HEK293 (cell line): ENCODE measurements at regions not wholly inside any gene's neighbourhood (a gene's known extent, or its start where the extent isn't known, plus 50 kb on each side); places are given as distances from the start of the nearest gene placed in this dataset.
"Not testable (repeated sequence)": the region's sequence is repeated elsewhere in the genome, so short reads cannot be mapped to it uniquely, and the experiment has no call there.

Experiments used
- KLF16 ChIP-seq: fragments of 450-650 bp; formaldehyde crosslinking; IDR thresholded peaks from 2 replicates; pipeline ENCODE4 v1.5.1; 2017; ENCODE audit warnings: missing biosample characterization, missing genetic modification characterization
- ZFHX2 ChIP-seq: fragments of 450-650 bp; formaldehyde crosslinking; conservative IDR thresholded peaks from 2 replicates; pipeline ENCODE4 v1.5.1; 2016; ENCODE audit warnings: missing biosample characterization, missing genetic modification characterization
- ZNF549 ChIP-seq: fragments of 450-650 bp; IDR thresholded peaks from 2 replicates; pipeline ENCODE4 v1.5.1; 2018; ENCODE audit warnings: missing biosample characterization, missing genetic modification characterization, mild to moderate bottlenecking, inconsistent platforms, moderate library complexity
- TF ChIP-seq, protein P1 (sequence below): fragments of 450-650 bp; formaldehyde crosslinking; IDR thresholded peaks from 2 replicates; pipeline ENCODE4 v1.5.1; 2016; ENCODE audit warnings: missing biosample characterization, missing genetic modification characterization
- TF ChIP-seq, protein P2 (sequence below): fragments of 450-650 bp; formaldehyde crosslinking; IDR thresholded peaks from 2 replicates; pipeline ENCODE4 v1.5.1; 2016; ENCODE audit warnings: missing biosample characterization, missing genetic modification characterization
- TF ChIP-seq, protein P3 (sequence below): fragments of 450-650 bp; formaldehyde crosslinking; IDR thresholded peaks from 2 replicates; pipeline ENCODE4 v1.5.1; 2016; ENCODE audit warnings: missing biosample characterization, missing genetic modification characterization

DNA sequence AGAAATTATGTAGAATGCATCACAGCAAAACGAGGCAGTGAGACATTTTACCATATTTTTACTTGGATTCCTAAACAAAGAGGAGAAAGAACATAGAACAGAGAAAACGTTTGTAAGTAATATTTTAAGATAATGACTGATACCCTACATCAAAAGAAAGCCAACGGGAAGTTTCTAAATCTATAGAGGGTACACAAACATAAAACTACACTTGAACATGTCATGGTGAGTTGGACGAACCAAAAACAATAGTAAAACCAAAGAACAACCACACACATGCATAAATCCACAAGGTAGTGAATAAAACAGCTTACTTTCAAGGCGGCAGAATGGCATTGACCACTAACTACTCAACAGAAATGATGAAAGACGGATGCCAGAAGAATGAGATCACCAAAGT is 209.7 kb upstream of the NOTCH2NLA start:
- not testable (repeated sequence) for TF ChIP-seq KLF16, ZFHX2, ZNF549
- TF ChIP-seq, protein P1, sequence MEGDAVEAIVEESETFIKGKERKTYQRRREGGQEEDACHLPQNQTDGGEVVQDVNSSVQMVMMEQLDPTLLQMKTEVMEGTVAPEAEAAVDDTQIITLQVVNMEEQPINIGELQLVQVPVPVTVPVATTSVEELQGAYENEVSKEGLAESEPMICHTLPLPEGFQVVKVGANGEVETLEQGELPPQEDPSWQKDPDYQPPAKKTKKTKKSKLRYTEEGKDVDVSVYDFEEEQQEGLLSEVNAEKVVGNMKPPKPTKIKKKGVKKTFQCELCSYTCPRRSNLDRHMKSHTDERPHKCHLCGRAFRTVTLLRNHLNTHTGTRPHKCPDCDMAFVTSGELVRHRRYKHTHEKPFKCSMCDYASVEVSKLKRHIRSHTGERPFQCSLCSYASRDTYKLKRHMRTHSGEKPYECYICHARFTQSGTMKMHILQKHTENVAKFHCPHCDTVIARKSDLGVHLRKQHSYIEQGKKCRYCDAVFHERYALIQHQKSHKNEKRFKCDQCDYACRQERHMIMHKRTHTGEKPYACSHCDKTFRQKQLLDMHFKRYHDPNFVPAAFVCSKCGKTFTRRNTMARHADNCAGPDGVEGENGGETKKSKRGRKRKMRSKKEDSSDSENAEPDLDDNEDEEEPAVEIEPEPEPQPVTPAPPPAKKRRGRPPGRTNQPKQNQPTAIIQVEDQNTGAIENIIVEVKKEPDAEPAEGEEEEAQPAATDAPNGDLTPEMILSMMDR (tag by site-specific recombination) = not testable (repeated sequence)
- TF ChIP-seq, protein P2, sequence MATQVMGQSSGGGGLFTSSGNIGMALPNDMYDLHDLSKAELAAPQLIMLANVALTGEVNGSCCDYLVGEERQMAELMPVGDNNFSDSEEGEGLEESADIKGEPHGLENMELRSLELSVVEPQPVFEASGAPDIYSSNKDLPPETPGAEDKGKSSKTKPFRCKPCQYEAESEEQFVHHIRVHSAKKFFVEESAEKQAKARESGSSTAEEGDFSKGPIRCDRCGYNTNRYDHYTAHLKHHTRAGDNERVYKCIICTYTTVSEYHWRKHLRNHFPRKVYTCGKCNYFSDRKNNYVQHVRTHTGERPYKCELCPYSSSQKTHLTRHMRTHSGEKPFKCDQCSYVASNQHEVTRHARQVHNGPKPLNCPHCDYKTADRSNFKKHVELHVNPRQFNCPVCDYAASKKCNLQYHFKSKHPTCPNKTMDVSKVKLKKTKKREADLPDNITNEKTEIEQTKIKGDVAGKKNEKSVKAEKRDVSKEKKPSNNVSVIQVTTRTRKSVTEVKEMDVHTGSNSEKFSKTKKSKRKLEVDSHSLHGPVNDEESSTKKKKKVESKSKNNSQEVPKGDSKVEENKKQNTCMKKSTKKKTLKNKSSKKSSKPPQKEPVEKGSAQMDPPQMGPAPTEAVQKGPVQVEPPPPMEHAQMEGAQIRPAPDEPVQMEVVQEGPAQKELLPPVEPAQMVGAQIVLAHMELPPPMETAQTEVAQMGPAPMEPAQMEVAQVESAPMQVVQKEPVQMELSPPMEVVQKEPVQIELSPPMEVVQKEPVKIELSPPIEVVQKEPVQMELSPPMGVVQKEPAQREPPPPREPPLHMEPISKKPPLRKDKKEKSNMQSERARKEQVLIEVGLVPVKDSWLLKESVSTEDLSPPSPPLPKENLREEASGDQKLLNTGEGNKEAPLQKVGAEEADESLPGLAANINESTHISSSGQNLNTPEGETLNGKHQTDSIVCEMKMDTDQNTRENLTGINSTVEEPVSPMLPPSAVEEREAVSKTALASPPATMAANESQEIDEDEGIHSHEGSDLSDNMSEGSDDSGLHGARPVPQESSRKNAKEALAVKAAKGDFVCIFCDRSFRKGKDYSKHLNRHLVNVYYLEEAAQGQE (tag by site-specific recombination) = not testable (repeated sequence)
- TF ChIP-seq, protein P3, sequence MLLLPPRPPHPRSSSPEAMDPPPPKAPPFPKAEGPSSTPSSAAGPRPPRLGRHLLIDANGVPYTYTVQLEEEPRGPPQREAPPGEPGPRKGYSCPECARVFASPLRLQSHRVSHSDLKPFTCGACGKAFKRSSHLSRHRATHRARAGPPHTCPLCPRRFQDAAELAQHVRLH (tag by site-specific recombination) = not testable (repeated sequence)
